HEK293 (cell line): ENCODE measurements at regions not wholly inside any gene's neighbourhood (a gene's known extent, or its start where the extent isn't known, plus 50 kb on each side); places are given as distances from the start of the nearest gene placed in this dataset.

Experiments
- CTCF ChIA-PET: fragments of 350-600 bp; formaldehyde crosslinking; extraction: SDS; loops from one replicate; lab custom pipeline; 2021; ENCODE audit warnings: antibody characterized with exemption; lab: Yijun Ruan, JAX
- POLR2A ChIA-PET: fragments of 300-600 bp; formaldehyde crosslinking; extraction: SDS; loops from one replicate; lab custom pipeline; 2020; ENCODE audit warnings: antibody characterized with exemption, inconsistent platforms; lab: Yijun Ruan, JAX
- H3K27ac ChIP-seq: fragments of 200-500 bp; sonication (Bioruptor generic); 2 replicates; pipeline ENCODE4 v1.5.1; 2014; ENCODE audit warnings: low read depth, low read length, control low read depth, inconsistent platforms; ENCODE audit errors: extremely low read depth
- H3K36me3 ChIP-seq, 2 experiments: fragments of 200-500 bp in 1 of 2; sonication (Bioruptor generic) in 1 of 2; 1 replicate in 1 of 2; 2 replicates in 1 of 2; pipeline ENCODE4 v1.5.1; 2014 to 2017; ENCODE audit warnings: inconsistent platforms in 2 of 2, low read length in 2 of 2; ENCODE audit not compliant: control insufficient read depth in 2 of 2, insufficient read depth in 1 of 2
- H3K4me1 ChIP-seq: fragments of 200-500 bp; sonication (Bioruptor generic); 2 replicates; pipeline ENCODE4 v1.5.1; 2014; ENCODE audit warnings: mild to moderate bottlenecking, low read length, inconsistent platforms; ENCODE audit not compliant: control insufficient read depth, insufficient read depth
- H3K4me3 ChIP-seq: 2 replicates; pipeline ENCODE4 v1.5.1; 2011; ENCODE audit warnings: low read depth, mild to moderate bottlenecking, control low read depth, low read length, moderate library complexity
- H3K9me3 ChIP-seq: fragments of 200-500 bp; sonication (Bioruptor generic); 2 replicates; pipeline ENCODE4 v1.5.1; 2014; ENCODE audit warnings: low read depth, low read length, inconsistent platforms; ENCODE audit not compliant: control insufficient read depth, insufficient read depth
- GLI2 ChIP-seq: fragments of 450-650 bp; formaldehyde crosslinking; IDR thresholded peaks from 2 replicates; pipeline ENCODE4; 2017; ENCODE audit warnings: missing biosample characterization, missing genetic modification characterization, low read depth, borderline replicate concordance
- HOXA7 ChIP-seq: sonication (generic); formaldehyde crosslinking; IDR thresholded peaks from 2 replicates; pipeline ENCODE4 v1.8.1; 2022; ENCODE audit warnings: missing genetic modification reagents, borderline replicate concordance
- OSR2 ChIP-seq: fragments of 450-650 bp; formaldehyde crosslinking; IDR thresholded peaks from 2 replicates; pipeline ENCODE4 v1.5.1; 2016; ENCODE audit warnings: missing biosample characterization, missing genetic modification characterization
- RBAK ChIP-seq: fragments of 450-650 bp; formaldehyde crosslinking; IDR thresholded peaks from 2 replicates; pipeline ENCODE4 v1.5.1; 2016; ENCODE audit warnings: missing biosample characterization, missing genetic modification characterization
- ZNF324 ChIP-seq: fragments of 450-650 bp; formaldehyde crosslinking; IDR thresholded peaks from 2 replicates; pipeline ENCODE4 v1.5.1; 2016; ENCODE audit warnings: missing biosample characterization, missing genetic modification characterization
- ZNF416 ChIP-seq: fragments of 450-650 bp; formaldehyde crosslinking; IDR thresholded peaks from 2 replicates; pipeline ENCODE4 v1.5.1; 2016; ENCODE audit warnings: missing biosample characterization, missing genetic modification characterization
- ZNF426 ChIP-seq: fragments of 450-650 bp; formaldehyde crosslinking; IDR thresholded peaks from 2 replicates; pipeline ENCODE4 v1.5.1; 2017; ENCODE audit warnings: missing biosample characterization, missing genetic modification characterization, mild to moderate bottlenecking, inconsistent platforms, moderate library complexity
- ZNF558 ChIP-seq: fragments of 450-650 bp; formaldehyde crosslinking; IDR thresholded peaks from 2 replicates; pipeline ENCODE4 v1.5.1; 2016; ENCODE audit warnings: missing biosample characterization, missing genetic modification characterization
- ZNF571 ChIP-seq: fragments of 450-650 bp; formaldehyde crosslinking; IDR thresholded peaks from 2 replicates; pipeline ENCODE4 v1.5.0; 2017; ENCODE audit warnings: missing biosample characterization, missing genetic modification characterization
- ZNF623 ChIP-seq: fragments of 450-650 bp; formaldehyde crosslinking; IDR thresholded peaks from 2 replicates; pipeline ENCODE4 v1.5.1; 2016; ENCODE audit warnings: missing biosample characterization, missing genetic modification characterization
- ZNF624 ChIP-seq: fragments of 450-650 bp; formaldehyde crosslinking; IDR thresholded peaks from 2 replicates; pipeline ENCODE4 v1.5.1; 2017; ENCODE audit warnings: missing biosample characterization, missing genetic modification characterization
- ZNF670 ChIP-seq: fragments of 450-650 bp; formaldehyde crosslinking; IDR thresholded peaks from 2 replicates; pipeline ENCODE4 v1.5.1; 2016; ENCODE audit warnings: missing biosample characterization, missing genetic modification characterization, low read depth
- ZNF704 ChIP-seq: fragments of 450-650 bp; formaldehyde crosslinking; IDR thresholded peaks from 2 replicates; pipeline ENCODE4 v1.5.1; 2016; ENCODE audit warnings: missing biosample characterization, missing genetic modification characterization
- ZNF776 ChIP-seq: fragments of 450-650 bp; formaldehyde crosslinking; IDR thresholded peaks from 2 replicates; pipeline ENCODE4 v1.5.0; 2017; ENCODE audit warnings: missing biosample characterization, missing genetic modification characterization, borderline replicate concordance
- ZNF791 ChIP-seq: fragments of 450-650 bp; formaldehyde crosslinking; IDR thresholded peaks from 2 replicates; pipeline ENCODE4 v1.5.1; 2016; ENCODE audit warnings: missing biosample characterization, missing genetic modification characterization
- TF ChIP-seq, protein P1 (sequence below): fragments of 450-650 bp; formaldehyde crosslinking; IDR thresholded peaks from 2 replicates; pipeline ENCODE4 v1.5.1; 2017; ENCODE audit warnings: missing biosample characterization, mild to moderate bottlenecking, missing genetic modification characterization, moderate library complexity
- TF ChIP-seq, protein P2 (sequence below): fragments of 450-650 bp; formaldehyde crosslinking; IDR thresholded peaks from 2 replicates; pipeline ENCODE4 v1.5.1; 2016; ENCODE audit warnings: missing biosample characterization, missing genetic modification characterization
- TF ChIP-seq, protein P3 (sequence below): fragments of 450-650 bp; formaldehyde crosslinking; IDR thresholded peaks from 2 replicates; pipeline ENCODE4 v1.5.1; 2017; ENCODE audit warnings: missing biosample characterization, missing genetic modification characterization

GRCh38 chr4:177975315-177975987 lies 533.2 kb upstream of the AGA start:
- H3K9me3 ChIP-seq = no peaks in the 10 kb centered on the region
- ChIA-PET CTCF (no interaction called here), POLR2A (no interaction called here)
- H3K36me3 ChIP-seq = no peaks in the 10 kb centered on the region
- H3K4me3 ChIP-seq = no peak overlapping the region
- no peak overlapping the region for H3K27ac ChIP-seq
- no peaks in the 10 kb centered on the region for H3K4me1 ChIP-seq
- TF ChIP-seq ZNF670 (tag by site-specific recombination) (no peak), ZNF624 (tag by site-specific recombination) (no peak), ZNF776 (tag by site-specific recombination) (no peak), RBAK (tag by site-specific recombination) (no peak), ZNF704 (tag by site-specific recombination) (no peak), ZNF426 (tag by site-specific recombination) (no peak), ZNF791 (no peak), ZNF571 (no peak), ZNF623 (no peak), ZNF324 (no peak), ZNF416 (tag by site-specific recombination) (no peak), OSR2 (tag by site-specific recombination) (no peak), GLI2 (tag by site-specific recombination) (no peak)
- TF ChIP-seq, protein P1, sequence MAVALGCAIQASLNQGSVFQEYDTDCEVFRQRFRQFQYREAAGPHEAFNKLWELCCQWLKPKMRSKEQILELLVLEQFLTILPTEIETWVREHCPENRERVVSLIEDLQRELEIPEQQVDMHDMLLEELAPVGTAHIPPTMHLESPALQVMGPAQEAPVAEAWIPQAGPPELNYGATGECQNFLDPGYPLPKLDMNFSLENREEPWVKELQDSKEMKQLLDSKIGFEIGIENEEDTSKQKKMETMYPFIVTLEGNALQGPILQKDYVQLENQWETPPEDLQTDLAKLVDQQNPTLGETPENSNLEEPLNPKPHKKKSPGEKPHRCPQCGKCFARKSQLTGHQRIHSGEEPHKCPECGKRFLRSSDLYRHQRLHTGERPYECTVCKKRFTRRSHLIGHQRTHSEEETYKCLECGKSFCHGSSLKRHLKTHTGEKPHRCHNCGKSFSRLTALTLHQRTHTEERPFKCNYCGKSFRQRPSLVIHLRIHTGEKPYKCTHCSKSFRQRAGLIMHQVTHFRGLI = no peak
- TF ChIP-seq, protein P2, sequence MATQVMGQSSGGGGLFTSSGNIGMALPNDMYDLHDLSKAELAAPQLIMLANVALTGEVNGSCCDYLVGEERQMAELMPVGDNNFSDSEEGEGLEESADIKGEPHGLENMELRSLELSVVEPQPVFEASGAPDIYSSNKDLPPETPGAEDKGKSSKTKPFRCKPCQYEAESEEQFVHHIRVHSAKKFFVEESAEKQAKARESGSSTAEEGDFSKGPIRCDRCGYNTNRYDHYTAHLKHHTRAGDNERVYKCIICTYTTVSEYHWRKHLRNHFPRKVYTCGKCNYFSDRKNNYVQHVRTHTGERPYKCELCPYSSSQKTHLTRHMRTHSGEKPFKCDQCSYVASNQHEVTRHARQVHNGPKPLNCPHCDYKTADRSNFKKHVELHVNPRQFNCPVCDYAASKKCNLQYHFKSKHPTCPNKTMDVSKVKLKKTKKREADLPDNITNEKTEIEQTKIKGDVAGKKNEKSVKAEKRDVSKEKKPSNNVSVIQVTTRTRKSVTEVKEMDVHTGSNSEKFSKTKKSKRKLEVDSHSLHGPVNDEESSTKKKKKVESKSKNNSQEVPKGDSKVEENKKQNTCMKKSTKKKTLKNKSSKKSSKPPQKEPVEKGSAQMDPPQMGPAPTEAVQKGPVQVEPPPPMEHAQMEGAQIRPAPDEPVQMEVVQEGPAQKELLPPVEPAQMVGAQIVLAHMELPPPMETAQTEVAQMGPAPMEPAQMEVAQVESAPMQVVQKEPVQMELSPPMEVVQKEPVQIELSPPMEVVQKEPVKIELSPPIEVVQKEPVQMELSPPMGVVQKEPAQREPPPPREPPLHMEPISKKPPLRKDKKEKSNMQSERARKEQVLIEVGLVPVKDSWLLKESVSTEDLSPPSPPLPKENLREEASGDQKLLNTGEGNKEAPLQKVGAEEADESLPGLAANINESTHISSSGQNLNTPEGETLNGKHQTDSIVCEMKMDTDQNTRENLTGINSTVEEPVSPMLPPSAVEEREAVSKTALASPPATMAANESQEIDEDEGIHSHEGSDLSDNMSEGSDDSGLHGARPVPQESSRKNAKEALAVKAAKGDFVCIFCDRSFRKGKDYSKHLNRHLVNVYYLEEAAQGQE (tag by site-specific recombination) = no peak
- TF ChIP-seq, protein P3, sequence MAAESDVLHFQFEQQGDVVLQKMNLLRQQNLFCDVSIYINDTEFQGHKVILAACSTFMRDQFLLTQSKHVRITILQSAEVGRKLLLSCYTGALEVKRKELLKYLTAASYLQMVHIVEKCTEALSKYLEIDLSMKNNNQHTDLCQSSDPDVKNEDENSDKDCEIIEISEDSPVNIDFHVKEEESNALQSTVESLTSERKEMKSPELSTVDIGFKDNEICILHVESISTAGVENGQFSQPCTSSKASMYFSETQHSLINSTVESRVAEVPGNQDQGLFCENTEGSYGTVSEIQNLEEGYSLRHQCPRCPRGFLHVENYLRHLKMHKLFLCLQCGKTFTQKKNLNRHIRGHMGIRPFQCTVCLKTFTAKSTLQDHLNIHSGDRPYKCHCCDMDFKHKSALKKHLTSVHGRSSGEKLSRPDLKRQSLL (tag by site-specific recombination) = no peak

DNA sequence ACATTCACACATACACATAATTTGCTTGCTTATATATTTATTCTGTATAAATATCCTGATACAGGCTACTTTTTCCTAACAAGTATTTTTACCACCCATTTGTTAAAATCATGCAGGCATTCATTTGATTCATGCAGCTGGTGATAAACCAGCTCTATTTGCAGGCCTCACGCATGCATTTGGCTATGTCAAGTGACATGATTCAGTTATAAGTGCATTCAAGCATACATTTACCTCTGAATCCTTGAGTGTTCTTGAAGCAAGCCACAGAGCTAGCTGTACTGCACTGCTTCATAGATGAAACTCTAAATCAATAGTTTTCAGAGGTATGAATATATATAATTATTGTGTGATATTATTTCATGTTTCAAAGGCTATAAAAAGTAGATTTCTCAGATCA lies 544.0 kb upstream of the AGA start:
- Histone ChIP-seq H3K27ac (no peak overlapping the region), H3K36me3 (no peaks in the 10 kb centered on the region), H3K9me3 (no peaks in the 10 kb centered on the region), H3K4me3 (no peak overlapping the region), H3K4me1 (no peaks in the 10 kb centered on the region)
- TF ChIP-seq HOXA7 = no peak
- TF ChIP-seq ZNF416 (tag by site-specific recombination) = no peak
- no peak for TF ChIP-seq ZNF571
- TF ChIP-seq ZNF558 (tag by site-specific recombination) = no peak
- ChIA-PET POLR2A (no interaction called here), CTCF (no interaction called here)
